Chondrocyte (in vitro differentiated cells): ENCODE measurements at regions not wholly inside any gene's neighbourhood (a gene's known extent, or its start where the extent isn't known, plus 50 kb on each side); places are given as distances from the start of the nearest gene placed in this dataset.
"Not testable (repeated sequence)": the region's sequence is repeated elsewhere in the genome, so short reads cannot be mapped to it uniquely, and the experiment has no call there.

Source experiments
- DNase-seq: peaks from one replicate; pipeline ENCODE4 v3.0.0; 2021; ENCODE audit warnings: mixed read lengths, low spot score
- H3K27ac Mint-ChIP-seq: one replicate; pipeline ENCODE4 v1.8.0; 2021; ENCODE audit warnings: mild to moderate bottlenecking, moderate library complexity, mixed read lengths; ENCODE audit not compliant: unreplicated experiment
- H3K27me3 Mint-ChIP-seq: 2 replicates; pipeline ENCODE4 v1.8.0; 2021; ENCODE audit warnings: low read depth, mixed read lengths
- H3K36me3 Mint-ChIP-seq: 2 replicates; pipeline ENCODE4 v1.8.0; 2021; ENCODE audit warnings: low read depth, mixed read lengths
- H3K4me1 Mint-ChIP-seq: 2 replicates; pipeline ENCODE4 v1.8.0; 2021; ENCODE audit warnings: low read depth, mild to moderate bottlenecking, mixed read lengths
- H3K4me3 Mint-ChIP-seq: one replicate; pipeline ENCODE4 v1.8.0; 2021; ENCODE audit warnings: mild to moderate bottlenecking, moderate library complexity, mixed read lengths; ENCODE audit not compliant: unreplicated experiment
- H3K9me3 Mint-ChIP-seq: 2 replicates; pipeline ENCODE4 v1.8.0; 2021; ENCODE audit warnings: low read depth, mixed read lengths

- H3K9me3 Mint-ChIP-seq, H3K4me3 Mint-ChIP-seq, H3K27ac Mint-ChIP-seq, H3K27me3 Mint-ChIP-seq, DNase-seq, H3K36me3 Mint-ChIP-seq, H3K4me1 Mint-ChIP-seq: not testable (repeated sequence)
These were observed 593.1 kb downstream of the TTLL7 start for GRCh38 chr1:83405789-83406188.

GRCh38 chr1:83403500-83403899 lies 595.4 kb downstream of the TTLL7 start:
- H3K4me1 Mint-ChIP-seq, H3K36me3 Mint-ChIP-seq, H3K27ac Mint-ChIP-seq, H3K4me3 Mint-ChIP-seq, H3K27me3 Mint-ChIP-seq, H3K9me3 Mint-ChIP-seq, DNase-seq: not testable (repeated sequence)

- not testable (repeated sequence) for DNase-seq, H3K27me3 Mint-ChIP-seq, H3K4me3 Mint-ChIP-seq, H3K27ac Mint-ChIP-seq, H3K9me3 Mint-ChIP-seq, H3K4me1 Mint-ChIP-seq, H3K36me3 Mint-ChIP-seq
These were observed 597.8 kb downstream of the TTLL7 start for GRCh38 chr1:83401146-83401545.

- H3K9me3 Mint-ChIP-seq, H3K27ac Mint-ChIP-seq, H3K36me3 Mint-ChIP-seq, H3K27me3 Mint-ChIP-seq, DNase-seq, H3K4me3 Mint-ChIP-seq, H3K4me1 Mint-ChIP-seq: not testable (repeated sequence)
These were observed 598.8 kb downstream of the TTLL7 start for GRCh38 chr1:83400173-83400572.

GRCh38 chr1:83398125-83398524 lies 600.8 kb downstream of the TTLL7 start:
- not testable (repeated sequence) for H3K4me3 Mint-ChIP-seq, H3K4me1 Mint-ChIP-seq, DNase-seq, H3K27ac Mint-ChIP-seq, H3K9me3 Mint-ChIP-seq, H3K27me3 Mint-ChIP-seq, H3K36me3 Mint-ChIP-seq

GRCh38 chr1:83395130-83395529 lies 603.8 kb downstream of the TTLL7 start:
- H3K27me3 Mint-ChIP-seq, H3K9me3 Mint-ChIP-seq, H3K4me3 Mint-ChIP-seq, H3K4me1 Mint-ChIP-seq, H3K27ac Mint-ChIP-seq, H3K36me3 Mint-ChIP-seq, DNase-seq: not testable (repeated sequence)

- H3K9me3 Mint-ChIP-seq = peaks cover 12% of the 10 kb centered on the region
- not testable (repeated sequence) for H3K4me3 Mint-ChIP-seq, H3K27ac Mint-ChIP-seq, DNase-seq, H3K4me1 Mint-ChIP-seq, H3K27me3 Mint-ChIP-seq, H3K36me3 Mint-ChIP-seq
These were observed 612.0 kb downstream of the TTLL7 start for GRCh38 chr1:83386946-83387345.

- H3K27ac Mint-ChIP-seq, H3K36me3 Mint-ChIP-seq, H3K4me1 Mint-ChIP-seq, DNase-seq, H3K4me3 Mint-ChIP-seq, H3K27me3 Mint-ChIP-seq: not testable (repeated sequence)
- peaks cover 12% of the 10 kb centered on the region for H3K9me3 Mint-ChIP-seq
These were observed 615.8 kb downstream of the TTLL7 start for GRCh38 chr1:83383107-83383506.

GRCh38 chr1:83373018-83373417 lies 625.9 kb downstream of the TTLL7 start:
- H3K4me3 Mint-ChIP-seq, H3K27ac Mint-ChIP-seq: not testable (repeated sequence)

GRCh38 chr1:83369853-83370252 lies 629.1 kb downstream of the TTLL7 start:
- H3K9me3 Mint-ChIP-seq, DNase-seq, H3K4me3 Mint-ChIP-seq, H3K36me3 Mint-ChIP-seq, H3K27ac Mint-ChIP-seq, H3K27me3 Mint-ChIP-seq, H3K4me1 Mint-ChIP-seq: not testable (repeated sequence)

More at GRCh38 chr1:83373018-83373417, 625.9 kb downstream of the TTLL7 start:
- H3K36me3 Mint-ChIP-seq, H3K9me3 Mint-ChIP-seq, H3K27me3 Mint-ChIP-seq, DNase-seq, H3K4me1 Mint-ChIP-seq: not testable (repeated sequence)

GRCh38 chr1:83365320-83365719 lies 633.6 kb downstream of the TTLL7 start:
- H3K27me3 Mint-ChIP-seq, DNase-seq, H3K4me3 Mint-ChIP-seq, H3K27ac Mint-ChIP-seq, H3K4me1 Mint-ChIP-seq, H3K9me3 Mint-ChIP-seq, H3K36me3 Mint-ChIP-seq: not testable (repeated sequence)

GRCh38 chr1:83345375-83345774 lies 653.6 kb downstream of the TTLL7 start:
- H3K4me1 Mint-ChIP-seq, H3K27me3 Mint-ChIP-seq, H3K36me3 Mint-ChIP-seq, H3K27ac Mint-ChIP-seq, DNase-seq, H3K9me3 Mint-ChIP-seq, H3K4me3 Mint-ChIP-seq: not testable (repeated sequence)
